OCI-LY3 (cell line): ENCODE measurements at regions not wholly inside any gene's neighbourhood (a gene's known extent, or its start where the extent isn't known, plus 50 kb on each side); places are given as distances from the start of the nearest gene placed in this dataset.
"Not testable (repeated sequence)": the region's sequence is repeated elsewhere in the genome, so short reads cannot be mapped to it uniquely, and the experiment has no call there.

Source experiments
- H2AFZ ChIP-seq: fragments of 200-600, 300-600 bp; shearing (Covaris generic); 2 replicates; pipeline ENCODE4 v1.6.0; 2014; ENCODE audit warnings: antibody characterized with exemption, low read depth, low read length
- H3K27ac ChIP-seq: fragments of 200-600, 300-600 bp; sonication (generic); 2 replicates; pipeline ENCODE4 v1.5.1; 2014; ENCODE audit warnings: mild to moderate bottlenecking, low read length, moderate library complexity, mixed read lengths
- H3K27me3 ChIP-seq: fragments of 200-600, 300-600 bp; sonication (generic); 2 replicates; pipeline ENCODE4 v1.6.1; 2014; ENCODE audit warnings: low read depth, low read length, mixed read lengths
- H3K36me3 ChIP-seq: fragments of 200-600, 300-600 bp; sonication (generic); replicated peaks from 2 replicates; pipeline ENCODE3; 2014; ENCODE audit warnings: low read depth, low read length, mixed read lengths
- H3K4me1 ChIP-seq: fragments of 300-600, 200-600 bp; sonication (generic); 2 replicates; pipeline ENCODE4 v1.6.1; 2014; ENCODE audit warnings: low read length, mixed read lengths
- H3K4me2 ChIP-seq: fragments of 200-600, 300-600 bp; sonication (generic); 2 replicates; pipeline ENCODE4 v1.6.1; 2014; ENCODE audit warnings: low read length, mixed read lengths
- H3K4me3 ChIP-seq: fragments of 300-600, 200-600 bp; sonication (generic); 2 replicates; pipeline ENCODE4 v1.5.1; 2014; ENCODE audit warnings: antibody characterized with exemption, mild to moderate bottlenecking, low read length, moderate library complexity
- H3K79me2 ChIP-seq: fragments of 300-600, 200-600 bp; shearing (Covaris generic); 2 replicates; pipeline ENCODE4 v1.6.1; 2014; ENCODE audit warnings: mild to moderate bottlenecking, low read length, mixed read lengths
- H3K9ac ChIP-seq: fragments of 300-600, 200-600 bp; shearing (Covaris generic); 2 replicates; pipeline ENCODE4 v1.6.0; 2014; ENCODE audit warnings: mild to moderate bottlenecking, low read length, moderate library complexity
- H3K9me3 ChIP-seq: fragments of 200-600, 300-600 bp; shearing (Covaris generic); 2 replicates; pipeline ENCODE4 v1.6.1; 2014; ENCODE audit warnings: low read length, mixed read lengths; ENCODE audit not compliant: insufficient read depth
- H4K20me1 ChIP-seq: fragments of 200-600, 300-600 bp; sonication (generic); 2 replicates; pipeline ENCODE4 v1.6.1; 2016; ENCODE audit warnings: low read length, mixed read lengths; ENCODE audit not compliant: insufficient read depth
- EZH2phosphoT487 ChIP-seq: fragments of 200-600 bp; shearing (Covaris generic); IDR thresholded peaks from 2 replicates; pipeline ENCODE4 v1.6.1; 2018; ENCODE audit warnings: antibody characterized with exemption, mixed run types, low read depth
- TF ChIP-seq, protein P1 (sequence below): fragments of 200-600, 300-600 bp; sonication (generic); IDR thresholded peaks from 2 replicates; pipeline ENCODE4 v1.5.1; 2014; ENCODE audit warnings: antibody characterized with exemption, low read length, low read depth

DNA sequence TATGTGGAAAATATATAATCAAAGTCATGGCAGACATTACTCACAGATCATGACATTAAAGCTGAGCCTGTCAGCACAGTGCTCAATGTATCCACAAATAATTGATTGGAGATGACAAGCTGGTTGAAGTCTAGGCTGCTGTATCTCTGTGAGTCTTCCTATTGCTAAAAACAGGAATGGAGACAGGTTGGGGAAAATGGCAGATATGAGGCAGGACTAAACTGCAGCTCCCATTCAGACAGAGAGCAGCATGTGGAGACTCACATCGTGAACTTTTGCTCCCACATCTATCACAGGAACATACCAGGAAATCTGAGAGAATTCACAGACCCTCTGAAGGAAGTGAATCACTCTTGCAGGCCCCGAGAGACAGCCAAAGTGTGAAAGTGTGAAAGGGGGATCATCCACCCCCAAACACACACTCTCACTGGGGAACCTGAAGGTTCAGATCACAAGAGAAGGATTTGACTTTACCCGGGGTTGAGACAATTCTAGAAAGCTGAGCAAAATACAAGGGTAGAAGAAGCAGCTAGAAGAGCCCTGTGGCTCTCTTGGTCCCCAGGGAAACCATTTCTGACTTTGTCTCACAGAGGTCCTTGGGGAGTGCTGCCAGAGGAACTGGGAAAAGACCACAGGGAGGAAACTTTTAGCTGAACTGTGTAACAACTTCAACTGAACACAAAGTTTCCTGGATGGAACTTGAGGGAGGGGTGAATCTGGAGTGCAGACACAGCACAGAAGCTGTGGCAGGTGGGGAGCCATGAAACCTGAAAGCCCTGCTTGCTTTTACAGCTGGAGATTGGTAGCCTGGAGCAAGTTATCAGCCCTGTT is 173.4 kb downstream of the S1PR1 start:
- Histone ChIP-seq H4K20me1 (no peaks in the 10 kb centered on the region), H3K4me1 (peaks cover 59% of the 10 kb centered on the region), H3K4me2 (peak overlapping the region; percentile 69), H3K27ac (peak overlapping the region; percentile 69), H2AFZ (no peak overlapping the region), H3K27me3 (peaks cover 13% of the 10 kb centered on the region; the same call in 1 of the 2 replicates), H3K79me2 (no peaks in the 10 kb centered on the region), H3K9me3 (no peaks in the 10 kb centered on the region), H3K36me3 (no peaks in the 10 kb centered on the region), H3K4me3 (peak overlapping the region; percentile 28), H3K9ac (peak overlapping the region; percentile 16; the same call in 1 of the 2 replicates)
- TF ChIP-seq, protein P1, sequence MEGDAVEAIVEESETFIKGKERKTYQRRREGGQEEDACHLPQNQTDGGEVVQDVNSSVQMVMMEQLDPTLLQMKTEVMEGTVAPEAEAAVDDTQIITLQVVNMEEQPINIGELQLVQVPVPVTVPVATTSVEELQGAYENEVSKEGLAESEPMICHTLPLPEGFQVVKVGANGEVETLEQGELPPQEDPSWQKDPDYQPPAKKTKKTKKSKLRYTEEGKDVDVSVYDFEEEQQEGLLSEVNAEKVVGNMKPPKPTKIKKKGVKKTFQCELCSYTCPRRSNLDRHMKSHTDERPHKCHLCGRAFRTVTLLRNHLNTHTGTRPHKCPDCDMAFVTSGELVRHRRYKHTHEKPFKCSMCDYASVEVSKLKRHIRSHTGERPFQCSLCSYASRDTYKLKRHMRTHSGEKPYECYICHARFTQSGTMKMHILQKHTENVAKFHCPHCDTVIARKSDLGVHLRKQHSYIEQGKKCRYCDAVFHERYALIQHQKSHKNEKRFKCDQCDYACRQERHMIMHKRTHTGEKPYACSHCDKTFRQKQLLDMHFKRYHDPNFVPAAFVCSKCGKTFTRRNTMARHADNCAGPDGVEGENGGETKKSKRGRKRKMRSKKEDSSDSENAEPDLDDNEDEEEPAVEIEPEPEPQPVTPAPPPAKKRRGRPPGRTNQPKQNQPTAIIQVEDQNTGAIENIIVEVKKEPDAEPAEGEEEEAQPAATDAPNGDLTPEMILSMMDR = no peak
- TF ChIP-seq EZH2phosphoT487 = no peak

DNA sequence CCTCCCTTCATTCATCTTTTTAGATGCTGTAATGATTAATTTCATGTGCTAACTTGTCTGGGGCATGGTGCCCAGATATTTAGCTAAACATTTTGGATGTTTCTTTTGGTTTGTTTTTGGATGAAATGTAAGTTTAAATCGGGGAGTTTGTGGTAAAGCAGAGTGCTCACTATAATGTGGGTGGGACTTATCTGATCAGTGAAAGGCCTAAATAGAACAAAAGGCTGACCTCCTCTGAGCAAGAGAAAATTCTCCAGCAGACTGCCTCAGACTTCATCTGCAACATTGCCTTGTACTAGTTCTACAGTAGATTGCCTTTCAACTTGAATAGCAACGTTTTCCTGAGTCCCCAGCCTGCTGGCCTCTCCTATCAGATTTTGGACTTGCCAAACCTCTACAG is 183.6 kb downstream of the S1PR1 start:
- TF ChIP-seq, protein P1 = no peak
- no peak for TF ChIP-seq EZH2phosphoT487
- Histone ChIP-seq H3K79me2 (no peaks in the 10 kb centered on the region), H3K36me3 (no peaks in the 10 kb centered on the region), H3K4me3 (no peak overlapping the region), H3K9ac (no peak overlapping the region), H3K4me2 (no peak overlapping the region), H2AFZ (no peak overlapping the region), H3K9me3 (no peaks in the 10 kb centered on the region), H3K4me1 (no peaks in the 10 kb centered on the region), H3K27me3 (no peaks in the 10 kb centered on the region; the same call in 1 of the 2 replicates), H3K27ac (no peak overlapping the region), H4K20me1 (no peaks in the 10 kb centered on the region)

DNA sequence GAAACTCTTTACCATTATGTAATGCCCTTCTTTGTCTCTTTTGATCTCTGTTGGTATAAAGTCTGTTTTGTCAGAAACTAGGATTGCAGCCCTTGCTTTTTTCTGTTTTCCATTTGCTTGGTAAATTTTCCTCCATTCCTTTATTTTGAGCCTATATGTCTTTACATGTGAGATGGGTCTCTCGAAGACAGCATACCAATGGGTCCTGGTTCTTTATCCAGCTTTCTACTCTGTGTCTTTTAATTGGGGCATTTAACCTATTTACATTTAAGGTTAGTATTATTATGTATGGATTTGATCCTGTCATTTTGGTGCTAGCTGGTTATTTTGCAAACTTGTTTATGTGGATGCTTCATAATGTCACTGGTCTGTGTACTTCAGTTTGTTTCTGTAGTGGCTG is 191.3 kb downstream of the S1PR1 start:
- H3K27ac ChIP-seq, H2AFZ ChIP-seq, H3K9ac ChIP-seq: not testable (repeated sequence)

DNA sequence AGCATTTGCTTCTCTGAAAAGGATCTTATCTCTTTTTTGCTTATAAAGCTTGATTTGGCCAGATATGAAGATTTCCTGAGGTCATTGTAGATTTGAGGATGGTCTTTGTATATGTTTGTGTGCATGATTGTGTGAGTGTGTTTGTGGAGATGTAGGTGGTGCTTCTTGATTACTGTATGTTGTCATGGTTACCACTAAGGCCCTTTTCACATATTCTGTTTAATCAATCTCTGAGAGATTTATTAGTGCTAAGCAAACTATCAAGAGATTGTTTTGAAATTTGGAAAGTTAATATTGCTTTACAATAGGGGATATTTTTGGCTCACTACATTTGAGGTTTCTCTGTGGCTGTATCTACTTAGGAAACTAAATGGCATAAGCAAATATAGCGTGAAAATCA is 191.7 kb downstream of the S1PR1 start:
- no peak for TF ChIP-seq EZH2phosphoT487
- TF ChIP-seq, protein P1 = no peak
- H3K27me3 ChIP-seq = peaks cover 13% of the 10 kb centered on the region
- no peak overlapping the region for H3K9ac ChIP-seq
- H3K79me2 ChIP-seq = no peaks in the 10 kb centered on the region
- H3K9me3 ChIP-seq = 0 out of 2 replicates have a peak, but pooled peaks cover 6% of the 10 kb centered on the region
- H4K20me1 ChIP-seq = no peaks in the 10 kb centered on the region
- H3K27ac ChIP-seq = no peak overlapping the region
- H3K4me3 ChIP-seq = no peak overlapping the region
- no peaks in the 10 kb centered on the region for H3K4me1 ChIP-seq
- no peaks in the 10 kb centered on the region for H3K36me3 ChIP-seq
- H3K4me2 ChIP-seq = no peak overlapping the region
- no peak overlapping the region for H2AFZ ChIP-seq

More for the DNA sequence above, 191.3 kb downstream of the S1PR1 start:
- not testable (repeated sequence) for H3K36me3 ChIP-seq, H4K20me1 ChIP-seq, H3K9me3 ChIP-seq, H3K4me2 ChIP-seq, H3K4me1 ChIP-seq, H3K27me3 ChIP-seq, H3K4me3 ChIP-seq, H3K79me2 ChIP-seq
